ENCODE measurements at regions not wholly inside any gene's neighbourhood (a gene's known extent, or its start where the extent isn't known, plus 50 kb on each side); places are given as distances from the start of the nearest gene placed in this dataset.

GRCh38 chr2:128550801-128551416, 232.2 kb upstream of the HS6ST1 start:
- Histone ChIP-seq H3K9me3 (ENCODE audit: insufficient read depth, low read depth, low read length) (no peaks in the 10 kb centered on the region), H3K36me3 (ENCODE audit: insufficient read depth, low read length) (no peaks in the 10 kb centered on the region), H3K9ac (ENCODE audit: low read depth, low read length) (no peak overlapping the region), H3K27ac (ENCODE audit: low read depth, low read length) (no peak overlapping the region), H3K27me3 (ENCODE audit: insufficient read depth, low read length) (no peaks in the 10 kb centered on the region), H3K4me1 (ENCODE audit: insufficient read depth, low read length) (no peaks in the 10 kb centered on the region), H3K4me3 (ENCODE audit: low read length) (no peak overlapping the region)
- WGBS, result 93% methylated on average over 9 of the region's 9 CpGs

- H3K27ac ChIP-seq (ENCODE audit: low read depth, low read length), result no peak overlapping the region
- 88% methylated on average over 7 of the region's 7 CpGs for WGBS
- H3K9ac ChIP-seq (ENCODE audit: low read depth, low read length), result no peak overlapping the region
- H3K4me3 ChIP-seq (ENCODE audit: low read length), result no peak overlapping the region
- no peaks in the 10 kb centered on the region for H3K27me3 ChIP-seq (ENCODE audit: insufficient read depth, low read length)
- no peaks in the 10 kb centered on the region for H3K9me3 ChIP-seq (ENCODE audit: insufficient read depth, low read depth, low read length)
- H3K36me3 ChIP-seq (ENCODE audit: insufficient read depth, low read length), result no peaks in the 10 kb centered on the region
- H3K4me1 ChIP-seq (ENCODE audit: insufficient read depth, low read length), result no peaks in the 10 kb centered on the region
Measured at GRCh38 chr2:128551435-128551834, 232.8 kb upstream of the HS6ST1 start.

DNA sequence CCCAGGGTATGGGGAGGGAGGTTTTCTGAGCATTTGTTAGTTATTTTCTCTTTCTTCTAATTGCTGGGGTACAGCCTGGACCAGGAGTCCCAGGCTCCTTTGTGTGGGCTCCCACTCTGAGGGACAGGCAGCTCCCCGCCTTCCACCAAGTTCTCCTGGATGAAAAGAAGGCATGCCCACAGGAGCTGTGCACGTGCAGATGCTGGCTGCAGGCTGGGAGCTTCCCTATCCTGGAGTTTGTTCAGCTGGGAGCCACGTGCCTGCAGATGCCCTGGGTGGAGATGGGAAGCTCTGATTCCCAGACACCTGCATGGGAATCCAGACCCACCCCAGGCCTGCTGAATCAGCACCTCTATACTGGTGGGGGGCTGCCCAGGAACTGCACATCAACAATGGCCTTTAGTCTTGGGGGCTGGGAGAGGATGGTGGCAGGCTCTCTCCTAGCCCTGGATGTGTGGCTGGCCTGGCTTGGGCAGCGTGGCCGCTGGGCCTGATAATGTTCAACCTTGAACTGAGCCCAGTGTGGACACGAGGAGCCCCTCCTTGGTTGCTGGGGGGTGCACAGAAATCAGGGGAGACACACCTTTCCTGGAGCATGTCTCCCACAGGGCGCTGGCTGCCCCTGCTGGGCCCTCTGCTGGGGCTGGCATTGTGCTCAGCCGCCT, 233.6 kb upstream of the HS6ST1 start:
- Histone ChIP-seq H3K4me1 (ENCODE audit: insufficient read depth, low read length) (no peaks in the 10 kb centered on the region), H3K27ac (ENCODE audit: low read depth, low read length) (no peak overlapping the region), H3K27me3 (ENCODE audit: insufficient read depth, low read length) (no peaks in the 10 kb centered on the region), H3K9ac (ENCODE audit: low read depth, low read length) (no peak overlapping the region), H3K9me3 (ENCODE audit: insufficient read depth, low read depth, low read length) (no peaks in the 10 kb centered on the region), H3K4me3 (ENCODE audit: low read length) (no peak overlapping the region), H3K36me3 (ENCODE audit: insufficient read depth, low read length) (no peaks in the 10 kb centered on the region)
- 89% methylated on average over 8 of the region's 8 CpGs for WGBS

GRCh38 chr2:128552806-128553551, 234.3 kb upstream of the HS6ST1 start:
- H3K27me3 ChIP-seq (ENCODE audit: insufficient read depth, low read length), result no peaks in the 10 kb centered on the region
- no peak overlapping the region for H3K4me3 ChIP-seq (ENCODE audit: low read length)
- H3K36me3 ChIP-seq (ENCODE audit: insufficient read depth, low read length), result no peaks in the 10 kb centered on the region
- no peak overlapping the region for H3K9ac ChIP-seq (ENCODE audit: low read depth, low read length)
- H3K4me1 ChIP-seq (ENCODE audit: insufficient read depth, low read length), result no peaks in the 10 kb centered on the region
- H3K27ac ChIP-seq (ENCODE audit: low read depth, low read length), result no peak overlapping the region
- H3K9me3 ChIP-seq (ENCODE audit: insufficient read depth, low read depth, low read length), result no peaks in the 10 kb centered on the region
- 94% methylated on average over 11 of the region's 11 CpGs for WGBS

GRCh38 chr2:128554151-128554769, 235.6 kb upstream of the HS6ST1 start:
- H3K27ac ChIP-seq (ENCODE audit: low read depth, low read length), result no peak overlapping the region
- H3K27me3 ChIP-seq (ENCODE audit: insufficient read depth, low read length), result no peaks in the 10 kb centered on the region
- 94% methylated on average over 7 of the region's 7 CpGs for WGBS
- H3K4me1 ChIP-seq (ENCODE audit: insufficient read depth, low read length), result no peaks in the 10 kb centered on the region
- H3K9me3 ChIP-seq (ENCODE audit: insufficient read depth, low read depth, low read length), result no peaks in the 10 kb centered on the region
- no peak overlapping the region for H3K4me3 ChIP-seq (ENCODE audit: low read length)
- no peak overlapping the region for H3K9ac ChIP-seq (ENCODE audit: low read depth, low read length)
- H3K36me3 ChIP-seq (ENCODE audit: insufficient read depth, low read length), result no peaks in the 10 kb centered on the region

GRCh38 chr2:128555433-128555832, 236.8 kb upstream of the HS6ST1 start:
- WGBS, result 93% methylated on average over 1 of the region's 1 CpG
- H3K9me3 ChIP-seq (ENCODE audit: insufficient read depth, low read depth, low read length), result no peaks in the 10 kb centered on the region
- H3K4me1 ChIP-seq (ENCODE audit: insufficient read depth, low read length), result no peaks in the 10 kb centered on the region
- no peak overlapping the region for H3K9ac ChIP-seq (ENCODE audit: low read depth, low read length)
- no peak overlapping the region for H3K27ac ChIP-seq (ENCODE audit: low read depth, low read length)
- H3K4me3 ChIP-seq (ENCODE audit: low read length), result no peak overlapping the region
- H3K27me3 ChIP-seq (ENCODE audit: insufficient read depth, low read length), result no peaks in the 10 kb centered on the region
- no peaks in the 10 kb centered on the region for H3K36me3 ChIP-seq (ENCODE audit: insufficient read depth, low read length)

DNA sequence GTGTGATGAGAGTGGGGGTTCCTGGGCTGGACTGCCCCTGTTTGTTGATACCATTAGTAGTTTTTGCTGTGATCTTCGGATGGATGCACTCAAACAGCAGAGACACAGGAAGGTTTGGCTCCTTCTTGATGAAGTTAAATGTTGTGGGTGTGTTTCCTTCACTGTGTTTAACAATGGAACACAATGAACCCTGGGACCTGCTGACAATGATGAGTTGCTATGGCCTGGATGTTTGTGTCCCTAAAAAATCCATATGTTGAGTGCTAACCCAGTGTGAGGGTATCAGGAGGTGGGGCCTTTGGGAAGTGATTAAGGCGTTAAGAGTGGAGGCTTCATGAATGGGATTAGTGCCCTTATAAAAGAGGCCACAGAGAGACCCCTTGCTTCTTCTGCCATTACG, 237.4 kb upstream of the HS6ST1 start:
- 87% methylated on average over 3 of the region's 3 CpGs for WGBS
- H3K4me1 ChIP-seq (ENCODE audit: insufficient read depth, low read length), result no peaks in the 10 kb centered on the region
- H3K27me3 ChIP-seq (ENCODE audit: insufficient read depth, low read length), result no peaks in the 10 kb centered on the region
- no peaks in the 10 kb centered on the region for H3K36me3 ChIP-seq (ENCODE audit: insufficient read depth, low read length)
- no peak overlapping the region for H3K9ac ChIP-seq (ENCODE audit: low read depth, low read length)
- H3K27ac ChIP-seq (ENCODE audit: low read depth, low read length), result no peak overlapping the region
- no peak overlapping the region for H3K4me3 ChIP-seq (ENCODE audit: low read length)
- no peaks in the 10 kb centered on the region for H3K9me3 ChIP-seq (ENCODE audit: insufficient read depth, low read depth, low read length)

DNA sequence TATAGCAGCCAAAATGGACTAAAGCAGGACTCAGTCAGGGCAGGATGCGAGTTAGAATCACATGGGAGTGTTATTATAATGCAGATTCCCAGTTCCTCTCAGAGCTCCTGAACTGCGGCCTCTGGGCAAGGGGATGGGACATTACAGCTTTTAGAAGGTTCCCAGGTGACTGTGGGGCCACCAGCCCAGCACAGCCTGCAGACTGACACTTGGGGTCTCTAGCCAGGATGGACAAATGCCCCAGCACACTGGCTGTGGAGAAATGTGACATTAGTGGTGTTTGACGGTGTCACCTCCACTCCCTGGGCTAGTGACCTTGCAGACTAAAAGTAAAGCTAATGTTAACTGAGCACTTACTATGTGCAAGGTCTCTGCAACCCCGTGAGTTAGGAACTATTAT, 238.0 kb upstream of the HS6ST1 start:
- Histone ChIP-seq H3K9me3 (ENCODE audit: insufficient read depth, low read depth, low read length) (no peaks in the 10 kb centered on the region), H3K9ac (ENCODE audit: low read depth, low read length) (no peak overlapping the region), H3K4me3 (ENCODE audit: low read length) (no peak overlapping the region), H3K27ac (ENCODE audit: low read depth, low read length) (no peak overlapping the region), H3K4me1 (ENCODE audit: insufficient read depth, low read length) (no peaks in the 10 kb centered on the region), H3K36me3 (ENCODE audit: insufficient read depth, low read length) (no peaks in the 10 kb centered on the region), H3K27me3 (ENCODE audit: insufficient read depth, low read length) (no peaks in the 10 kb centered on the region)
- WGBS, result 92% methylated on average over 4 of the region's 4 CpGs

- no peaks in the 10 kb centered on the region for H3K9me3 ChIP-seq (ENCODE audit: insufficient read depth, low read depth, low read length)
- H3K4me1 ChIP-seq (ENCODE audit: insufficient read depth, low read length), result no peaks in the 10 kb centered on the region
- 93% methylated on average over 6 of the region's 6 CpGs for WGBS
- H3K27ac ChIP-seq (ENCODE audit: low read depth, low read length), result no peak overlapping the region
- H3K36me3 ChIP-seq (ENCODE audit: insufficient read depth, low read length), result no peaks in the 10 kb centered on the region
- H3K4me3 ChIP-seq (ENCODE audit: low read length), result no peak overlapping the region
- no peak overlapping the region for H3K9ac ChIP-seq (ENCODE audit: low read depth, low read length)
- no peaks in the 10 kb centered on the region for H3K27me3 ChIP-seq (ENCODE audit: insufficient read depth, low read length)
Measured at GRCh38 chr2:128557069-128557468, 238.4 kb upstream of the HS6ST1 start.

DNA sequence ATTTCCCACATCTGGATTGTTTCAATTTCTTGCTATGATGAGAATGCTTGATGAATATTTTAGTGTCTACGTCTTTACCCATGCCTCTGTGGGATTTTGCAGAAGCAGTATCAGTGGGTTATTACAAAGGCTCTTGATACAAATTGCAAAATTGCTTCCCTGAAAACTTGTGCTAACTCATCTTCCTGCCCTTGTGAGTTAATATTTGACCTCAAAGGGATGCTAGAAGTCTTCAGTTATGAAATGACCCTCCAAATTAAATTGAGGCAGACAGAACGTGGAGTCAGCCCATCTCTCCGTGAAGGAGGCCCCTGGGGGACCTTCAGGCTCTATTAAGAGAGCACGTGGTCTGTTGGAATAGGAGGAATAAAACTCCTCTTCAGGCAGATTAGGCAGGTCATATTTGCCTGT, 239.2 kb upstream of the HS6ST1 start:
- no peaks in the 10 kb centered on the region for H3K9me3 ChIP-seq (ENCODE audit: insufficient read depth, low read depth, low read length)
- 67% methylated on average over 4 of the region's 4 CpGs for WGBS
- H3K4me3 ChIP-seq (ENCODE audit: low read length), result no peak overlapping the region
- no peak overlapping the region for H3K9ac ChIP-seq (ENCODE audit: low read depth, low read length)
- H3K27ac ChIP-seq (ENCODE audit: low read depth, low read length), result no peak overlapping the region
- H3K4me1 ChIP-seq (ENCODE audit: insufficient read depth, low read length), result no peaks in the 10 kb centered on the region
- no peaks in the 10 kb centered on the region for H3K36me3 ChIP-seq (ENCODE audit: insufficient read depth, low read length)
- H3K27me3 ChIP-seq (ENCODE audit: insufficient read depth, low read length), result no peaks in the 10 kb centered on the region

DNA sequence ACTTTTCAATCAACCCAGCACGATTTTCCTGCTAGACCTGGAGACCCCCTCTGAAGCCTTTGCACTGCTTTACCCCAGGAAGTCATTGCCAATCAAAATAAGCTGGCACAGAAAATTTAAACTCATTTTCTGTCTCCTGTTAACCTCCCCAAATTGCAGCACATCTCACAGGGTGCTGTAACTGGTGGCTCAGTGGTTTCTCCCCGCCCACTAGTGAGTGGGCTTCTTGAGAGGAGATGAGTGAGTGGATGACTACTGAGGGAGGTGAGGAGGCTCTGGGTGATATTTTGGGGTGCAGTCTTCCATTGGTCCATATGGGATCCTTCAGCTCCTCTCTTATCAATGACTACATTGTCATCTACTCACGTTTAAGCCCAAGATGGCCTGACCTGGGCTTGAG, 239.8 kb upstream of the HS6ST1 start:
- no peak overlapping the region for H3K9ac ChIP-seq (ENCODE audit: low read depth, low read length)
- 83% methylated on average over 3 of the region's 3 CpGs for WGBS
- H3K27ac ChIP-seq (ENCODE audit: low read depth, low read length), result no peak overlapping the region

More for the DNA sequence above, 239.8 kb upstream of the HS6ST1 start:
- H3K9me3 ChIP-seq (ENCODE audit: insufficient read depth, low read depth, low read length), result no peaks in the 10 kb centered on the region
- H3K36me3 ChIP-seq (ENCODE audit: insufficient read depth, low read length), result no peaks in the 10 kb centered on the region
- H3K27me3 ChIP-seq (ENCODE audit: insufficient read depth, low read length), result no peaks in the 10 kb centered on the region
- no peak overlapping the region for H3K4me3 ChIP-seq (ENCODE audit: low read length)
- H3K4me1 ChIP-seq (ENCODE audit: insufficient read depth, low read length), result no peaks in the 10 kb centered on the region
